ENCODE measurements at regions not wholly inside any gene's neighbourhood (a gene's known extent, or its start where the extent isn't known, plus 50 kb on each side); places are given as distances from the start of the nearest gene placed in this dataset.
"Not testable (repeated sequence)": the region's sequence is repeated elsewhere in the genome, so short reads cannot be mapped to it uniquely, and the experiment has no call there.

DNA sequence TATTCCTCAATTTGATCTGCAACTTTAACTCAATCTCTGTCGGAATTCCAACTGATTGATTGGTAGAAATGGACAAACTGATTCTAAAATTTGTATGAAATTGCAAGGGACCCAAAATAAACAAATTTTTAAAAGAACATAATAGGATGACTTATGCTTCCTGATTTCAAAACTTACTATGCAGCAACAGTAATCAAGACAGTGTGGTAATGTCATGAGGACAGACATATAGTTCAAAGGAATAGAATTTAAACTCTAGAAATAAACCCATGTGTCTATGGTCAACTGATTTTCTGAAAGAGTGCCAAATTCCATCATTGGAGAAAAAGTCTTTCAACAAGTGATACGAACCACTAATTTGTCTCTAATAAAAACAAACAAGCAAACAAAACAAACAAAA, 1320.1 kb upstream of the GJE1 start:
- no peak overlapping the region for H3K27ac ChIP-seq (ENCODE audit: low read depth, low read length)
- H3K4me3 ChIP-seq (ENCODE audit: low read length): no peak overlapping the region

DNA sequence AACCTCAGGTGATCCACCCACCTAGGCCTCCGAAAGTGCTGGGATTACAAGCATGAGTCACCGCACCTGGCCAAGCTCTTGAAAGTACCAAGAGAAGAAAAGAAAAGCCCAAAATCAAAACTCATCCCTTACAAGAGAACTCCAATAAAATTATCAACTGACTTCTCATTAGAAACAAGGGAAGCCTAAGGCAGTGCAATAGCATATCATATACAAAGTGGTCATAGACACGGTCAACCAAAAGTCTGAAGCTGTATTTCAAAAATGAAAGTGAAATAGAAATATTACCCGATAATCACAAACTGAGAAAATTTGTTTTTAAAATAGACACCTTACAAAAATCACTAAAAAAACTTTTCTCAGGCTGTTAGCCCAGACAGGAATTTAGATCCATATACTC, 1321.1 kb upstream of the GJE1 start:
- no peaks in the 10 kb centered on the region for H3K27me3 ChIP-seq (ENCODE audit: control insufficient read depth, insufficient read depth, low read length)
- no peaks in the 10 kb centered on the region for H3K4me1 ChIP-seq (ENCODE audit: control insufficient read depth, insufficient read depth, low read length)
- H3K4me3 ChIP-seq (ENCODE audit: low read length): no peak overlapping the region

More for the DNA sequence above, 1320.1 kb upstream of the GJE1 start:
- Histone ChIP-seq H3K27me3 (ENCODE audit: control insufficient read depth, insufficient read depth, low read length) (no peaks in the 10 kb centered on the region), H3K4me1 (ENCODE audit: control insufficient read depth, insufficient read depth, low read length) (no peaks in the 10 kb centered on the region), H3K36me3 (ENCODE audit: control insufficient read depth, insufficient read depth, low read length) (no peaks in the 10 kb centered on the region), H3K9ac (ENCODE audit: low read length) (no peak overlapping the region)

DNA sequence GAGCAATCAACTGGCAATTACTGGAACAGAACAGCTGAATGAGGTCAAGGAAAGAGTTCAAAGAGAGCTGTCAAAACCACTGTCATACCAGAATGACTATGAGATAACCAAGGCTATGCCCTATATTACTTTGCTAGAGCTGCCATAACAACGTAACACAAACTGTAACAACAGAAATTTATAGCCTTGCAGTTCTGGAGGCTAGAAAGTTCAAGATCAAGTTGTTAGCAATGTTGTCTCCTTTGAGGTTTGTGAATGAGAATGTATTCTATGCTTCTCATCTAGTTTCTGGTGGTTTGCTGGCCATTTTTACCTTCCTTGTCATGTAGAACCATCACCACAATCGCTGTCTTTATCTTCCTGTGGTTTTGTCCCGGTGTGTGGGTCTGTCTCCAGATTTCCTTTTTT, 1323.0 kb upstream of the GJE1 start:
- Histone ChIP-seq H3K36me3 (ENCODE audit: control insufficient read depth, insufficient read depth, low read length) (no peaks in the 10 kb centered on the region), H3K9ac (ENCODE audit: low read length) (no peak overlapping the region), H3K27ac (ENCODE audit: low read depth, low read length) (no peak overlapping the region), H3K27me3 (ENCODE audit: control insufficient read depth, insufficient read depth, low read length) (no peaks in the 10 kb centered on the region), H3K4me3 (ENCODE audit: low read length) (no peak overlapping the region), H3K4me1 (ENCODE audit: control insufficient read depth, insufficient read depth, low read length) (no peaks in the 10 kb centered on the region)

More for the DNA sequence above, 1321.1 kb upstream of the GJE1 start:
- no peak overlapping the region for H3K9ac ChIP-seq (ENCODE audit: low read length)
- no peaks in the 10 kb centered on the region for H3K36me3 ChIP-seq (ENCODE audit: control insufficient read depth, insufficient read depth, low read length)
- H3K27ac ChIP-seq (ENCODE audit: low read depth, low read length): no peak overlapping the region

DNA sequence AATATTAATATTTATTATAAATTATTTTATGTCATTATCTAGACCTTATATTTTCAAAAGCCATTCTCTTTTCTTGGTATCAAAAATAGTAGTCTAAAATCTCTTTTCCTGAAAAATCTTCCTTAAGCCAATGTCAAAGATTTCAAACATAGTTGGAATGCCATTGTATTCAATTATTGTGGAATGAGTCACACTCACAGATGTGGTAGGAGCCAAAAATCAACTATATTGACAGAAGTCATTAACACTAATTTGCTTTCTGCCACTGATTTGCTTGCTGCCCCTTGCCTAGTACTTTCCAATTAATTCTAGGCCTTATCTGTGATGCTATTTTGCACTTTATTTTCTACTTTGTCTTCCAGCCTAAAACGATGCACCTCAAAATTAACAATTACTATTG, 1326.3 kb upstream of the GJE1 start:
- Histone ChIP-seq H3K36me3 (ENCODE audit: control insufficient read depth, insufficient read depth, low read length) (no peaks in the 10 kb centered on the region), H3K9ac (ENCODE audit: low read length) (no peak overlapping the region), H3K27ac (ENCODE audit: low read depth, low read length) (no peak overlapping the region), H3K4me1 (ENCODE audit: control insufficient read depth, insufficient read depth, low read length) (no peaks in the 10 kb centered on the region), H3K4me3 (ENCODE audit: low read length) (no peak overlapping the region), H3K27me3 (ENCODE audit: control insufficient read depth, insufficient read depth, low read length) (no peaks in the 10 kb centered on the region)

DNA sequence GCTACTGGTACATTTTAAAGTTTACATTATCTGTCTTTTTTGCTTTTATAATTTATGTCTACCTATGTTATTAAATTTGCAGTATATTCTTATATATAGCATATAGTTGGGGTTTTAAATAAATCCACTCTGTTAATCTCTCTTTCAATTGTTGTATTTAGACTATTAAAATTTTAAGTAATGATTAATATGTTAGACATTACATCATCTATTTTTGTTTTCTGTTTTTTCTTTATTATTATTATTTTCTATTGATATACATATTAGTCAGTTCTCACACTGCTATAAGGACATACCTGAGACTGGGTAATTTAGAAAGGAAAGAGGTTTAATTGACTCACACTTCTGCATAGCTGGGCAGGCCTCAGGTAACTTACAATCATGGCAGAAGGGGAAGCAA, 1338.2 kb upstream of the GJE1 start:
- no peak overlapping the region for H3K9ac ChIP-seq (ENCODE audit: low read length)
- H3K4me3 ChIP-seq (ENCODE audit: low read length): no peak overlapping the region
- no peaks in the 10 kb centered on the region for H3K27me3 ChIP-seq (ENCODE audit: control insufficient read depth, insufficient read depth, low read length)
- no peaks in the 10 kb centered on the region for H3K36me3 ChIP-seq (ENCODE audit: control insufficient read depth, insufficient read depth, low read length)
- no peaks in the 10 kb centered on the region for H3K4me1 ChIP-seq (ENCODE audit: control insufficient read depth, insufficient read depth, low read length)
- no peak overlapping the region for H3K27ac ChIP-seq (ENCODE audit: low read depth, low read length)

DNA sequence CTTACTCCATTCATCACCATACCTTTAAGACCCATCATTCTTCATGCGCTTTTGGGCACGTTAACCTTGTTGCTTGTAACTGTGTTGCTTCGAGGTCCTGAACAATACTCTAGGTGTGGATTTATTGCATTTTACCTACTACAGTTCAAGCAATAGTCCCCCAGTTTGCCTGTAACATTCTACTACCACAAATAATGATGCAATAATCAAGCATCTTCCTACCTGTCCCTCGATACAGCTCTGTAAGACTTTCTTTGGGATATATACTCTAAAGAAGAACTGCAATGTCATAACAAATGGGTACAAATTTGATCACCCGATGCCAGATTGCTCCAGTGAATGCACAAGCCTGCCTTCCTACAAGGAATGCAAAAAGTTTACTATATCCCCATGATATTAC, 1342.6 kb upstream of the GJE1 start:
- H3K4me1 ChIP-seq (ENCODE audit: control insufficient read depth, insufficient read depth, low read length): no peaks in the 10 kb centered on the region
- H3K27ac ChIP-seq (ENCODE audit: low read depth, low read length): no peak overlapping the region
- no peak overlapping the region for H3K4me3 ChIP-seq (ENCODE audit: low read length)
- H3K27me3 ChIP-seq (ENCODE audit: control insufficient read depth, insufficient read depth, low read length): no peaks in the 10 kb centered on the region
- H3K36me3 ChIP-seq (ENCODE audit: control insufficient read depth, insufficient read depth, low read length): no peaks in the 10 kb centered on the region
- no peak overlapping the region for H3K9ac ChIP-seq (ENCODE audit: low read length)

DNA sequence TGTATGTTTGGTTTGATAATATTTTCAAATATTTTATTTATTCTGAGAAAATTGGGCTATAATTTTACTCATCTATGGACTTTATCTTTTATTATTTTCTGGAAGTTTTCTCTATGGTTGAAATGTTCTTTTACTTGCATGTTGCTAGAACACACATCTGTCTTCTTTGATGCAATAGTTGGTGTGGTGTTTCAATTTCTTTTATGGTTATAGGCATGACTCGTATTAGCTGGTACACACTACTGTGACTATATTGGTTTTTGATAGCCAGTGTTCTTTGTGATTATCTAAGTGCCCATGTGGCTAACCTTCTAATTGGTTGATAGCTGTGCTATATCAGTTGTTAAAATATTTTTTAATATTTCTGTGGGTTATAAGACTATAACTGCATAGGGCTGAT, 1343.3 kb upstream of the GJE1 start:
- no peak overlapping the region for H3K4me3 ChIP-seq (ENCODE audit: low read length)
- H3K27me3 ChIP-seq (ENCODE audit: control insufficient read depth, insufficient read depth, low read length): no peaks in the 10 kb centered on the region
- no peaks in the 10 kb centered on the region for H3K36me3 ChIP-seq (ENCODE audit: control insufficient read depth, insufficient read depth, low read length)
- H3K4me1 ChIP-seq (ENCODE audit: control insufficient read depth, insufficient read depth, low read length): no peaks in the 10 kb centered on the region
- H3K9ac ChIP-seq (ENCODE audit: low read length): no peak overlapping the region
- H3K27ac ChIP-seq (ENCODE audit: low read depth, low read length): no peak overlapping the region

DNA sequence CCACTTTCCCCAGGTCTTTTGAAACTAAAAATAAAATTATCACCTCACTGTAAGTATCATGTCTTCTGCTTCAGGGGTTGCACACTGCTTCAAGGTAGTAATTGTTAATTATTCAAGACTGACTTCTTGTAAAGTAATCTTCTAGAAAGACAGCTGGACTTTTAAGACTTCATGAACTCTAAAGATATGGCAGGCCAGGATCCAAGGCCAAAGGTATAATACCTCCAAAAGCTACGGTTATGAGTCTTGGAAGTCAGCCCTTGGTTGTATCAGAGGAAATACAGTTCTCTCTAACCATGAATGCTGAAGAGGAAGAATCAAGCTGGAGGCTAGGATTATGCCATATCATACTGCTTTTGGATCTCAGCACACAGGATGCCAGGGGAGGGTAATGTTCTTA, 1346.8 kb upstream of the GJE1 start:
- H3K9ac ChIP-seq (ENCODE audit: low read length): no peak overlapping the region
- H3K4me1 ChIP-seq (ENCODE audit: control insufficient read depth, insufficient read depth, low read length): no peaks in the 10 kb centered on the region
- no peak overlapping the region for H3K27ac ChIP-seq (ENCODE audit: low read depth, low read length)
- no peaks in the 10 kb centered on the region for H3K27me3 ChIP-seq (ENCODE audit: control insufficient read depth, insufficient read depth, low read length)
- H3K4me3 ChIP-seq (ENCODE audit: low read length): no peak overlapping the region
- no peaks in the 10 kb centered on the region for H3K36me3 ChIP-seq (ENCODE audit: control insufficient read depth, insufficient read depth, low read length)

DNA sequence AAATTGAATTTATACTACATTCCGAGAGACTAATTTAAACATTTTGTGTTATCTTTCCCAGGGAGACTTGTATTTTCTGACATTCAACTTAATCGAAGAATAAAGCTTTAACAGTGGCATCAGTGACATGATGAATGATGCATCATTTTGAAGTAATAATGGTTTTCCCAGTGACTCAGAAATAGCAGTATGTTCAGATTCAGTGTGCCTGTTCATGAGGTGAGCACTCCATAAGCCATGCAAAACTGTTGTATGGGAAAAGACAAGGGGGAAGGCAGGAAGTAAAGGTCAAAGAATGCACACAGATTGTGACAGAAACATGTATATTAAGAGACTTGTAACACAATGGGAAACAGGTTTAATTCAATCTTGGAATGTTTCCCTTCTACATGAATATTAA, 1348.2 kb upstream of the GJE1 start:
- no peaks in the 10 kb centered on the region for H3K4me1 ChIP-seq (ENCODE audit: control insufficient read depth, insufficient read depth, low read length)
- H3K4me3 ChIP-seq (ENCODE audit: low read length): no peak overlapping the region
- H3K27ac ChIP-seq (ENCODE audit: low read depth, low read length): no peak overlapping the region
- H3K9ac ChIP-seq (ENCODE audit: low read length): no peak overlapping the region
- H3K36me3 ChIP-seq (ENCODE audit: control insufficient read depth, insufficient read depth, low read length): no peaks in the 10 kb centered on the region
- no peaks in the 10 kb centered on the region for H3K27me3 ChIP-seq (ENCODE audit: control insufficient read depth, insufficient read depth, low read length)

DNA sequence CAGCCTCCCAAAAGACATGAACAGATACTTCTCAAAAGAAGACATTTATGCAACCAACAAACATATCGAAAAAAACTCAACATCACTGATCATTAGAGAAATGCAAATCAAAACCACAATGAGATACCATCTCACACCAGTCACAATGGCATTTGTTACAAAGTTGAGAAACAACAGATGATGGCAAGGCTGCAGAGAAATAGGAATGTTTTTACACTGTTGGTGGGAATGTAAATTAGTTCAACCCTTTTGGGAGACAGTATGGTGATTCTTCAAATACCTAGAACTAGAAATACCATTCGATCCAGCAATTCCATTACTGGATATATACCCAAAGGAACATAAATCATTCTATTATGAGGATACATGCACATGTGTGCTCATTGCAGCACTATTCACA, 1349.2 kb upstream of the GJE1 start:
- not testable (repeated sequence) for H3K27ac ChIP-seq (ENCODE audit: low read depth, low read length)

DNA sequence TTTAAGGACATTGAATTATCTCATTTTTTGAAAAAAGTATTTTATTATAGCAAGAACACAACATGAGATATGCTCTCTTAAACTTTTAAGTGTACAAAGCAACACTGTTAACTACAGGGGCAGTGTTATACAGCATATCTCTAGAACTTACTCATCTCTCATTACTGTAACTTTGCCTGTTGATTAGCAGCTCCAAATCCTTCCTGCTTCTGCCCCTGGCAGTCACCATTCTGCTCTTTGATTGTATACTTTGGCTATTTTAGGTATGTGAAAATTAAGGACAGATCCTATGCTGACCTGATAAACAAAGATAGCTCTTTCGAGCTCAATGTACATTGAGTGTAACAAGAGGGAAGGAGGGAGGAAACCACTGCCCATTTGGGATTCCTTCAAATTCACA, 1349.8 kb upstream of the GJE1 start:
- H3K4me3 ChIP-seq (ENCODE audit: low read length): no peak overlapping the region
- H3K27me3 ChIP-seq (ENCODE audit: control insufficient read depth, insufficient read depth, low read length): no peaks in the 10 kb centered on the region
- H3K4me1 ChIP-seq (ENCODE audit: control insufficient read depth, insufficient read depth, low read length): no peaks in the 10 kb centered on the region
- no peak overlapping the region for H3K9ac ChIP-seq (ENCODE audit: low read length)
- no peak overlapping the region for H3K27ac ChIP-seq (ENCODE audit: low read depth, low read length)
- H3K36me3 ChIP-seq (ENCODE audit: control insufficient read depth, insufficient read depth, low read length): no peaks in the 10 kb centered on the region

More for the DNA sequence above, 1349.2 kb upstream of the GJE1 start:
- not testable (repeated sequence) for H3K4me3 ChIP-seq (ENCODE audit: low read length); H3K4me1 ChIP-seq (ENCODE audit: control insufficient read depth, insufficient read depth, low read length); H3K27me3 ChIP-seq (ENCODE audit: control insufficient read depth, insufficient read depth, low read length); H3K36me3 ChIP-seq (ENCODE audit: control insufficient read depth, insufficient read depth, low read length); H3K9ac ChIP-seq (ENCODE audit: low read length)

DNA sequence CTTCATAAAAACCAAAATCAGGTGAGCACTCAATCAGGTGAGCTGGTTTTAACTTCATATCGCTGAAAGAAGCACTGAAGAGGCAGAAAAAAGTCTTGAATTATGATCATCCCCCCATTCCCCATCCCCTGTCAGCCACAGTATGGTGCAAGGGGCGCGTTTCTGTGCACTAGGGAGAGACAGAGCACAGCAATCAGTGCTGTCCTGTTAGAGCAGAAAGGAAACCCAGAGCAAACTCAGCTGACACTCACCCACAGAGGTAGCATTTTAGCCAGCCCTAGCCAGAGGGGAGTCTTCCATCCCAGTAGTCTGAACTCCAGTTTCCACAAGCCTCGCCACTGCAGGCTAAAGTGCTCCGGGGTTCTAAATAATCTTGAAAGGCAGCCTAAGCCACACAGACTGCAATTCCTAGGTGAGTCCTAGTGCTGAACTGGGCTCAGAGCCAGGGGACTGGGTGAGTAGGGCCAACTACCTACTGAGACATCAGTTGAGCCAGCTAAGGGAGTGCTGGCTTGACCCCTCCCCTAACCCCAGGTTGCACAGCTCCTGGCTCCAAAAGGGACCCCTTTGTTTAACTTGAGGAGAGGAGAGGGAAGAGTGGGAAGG, 1352.6 kb upstream of the GJE1 start:
- Histone ChIP-seq H3K27ac (ENCODE audit: low read depth, low read length) (no peak overlapping the region), H3K27me3 (ENCODE audit: control insufficient read depth, insufficient read depth, low read length) (no peaks in the 10 kb centered on the region), H3K4me3 (ENCODE audit: low read length) (no peak overlapping the region), H3K36me3 (ENCODE audit: control insufficient read depth, insufficient read depth, low read length) (no peaks in the 10 kb centered on the region), H3K9ac (ENCODE audit: low read length) (no peak overlapping the region), H3K4me1 (ENCODE audit: control insufficient read depth, insufficient read depth, low read length) (no peaks in the 10 kb centered on the region)

DNA sequence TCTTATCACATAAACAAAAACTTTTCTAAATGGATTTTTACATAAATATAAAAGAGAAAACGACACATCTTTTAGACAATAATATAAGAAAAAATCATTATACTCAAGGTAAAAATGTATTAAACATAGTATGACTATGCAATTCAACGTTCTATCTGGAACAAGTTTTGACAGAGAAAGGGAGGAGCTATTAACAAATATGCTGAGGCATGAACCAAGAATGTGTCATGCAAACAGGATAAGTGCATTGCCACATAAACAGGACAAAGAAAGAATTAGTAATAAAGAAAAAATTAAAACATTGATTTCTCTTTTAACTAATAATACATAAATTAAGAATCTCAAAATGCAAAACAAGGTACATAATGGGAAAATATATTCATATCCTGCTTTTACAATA, 1353.4 kb upstream of the GJE1 start:
- H3K4me3 ChIP-seq (ENCODE audit: low read length): no peak overlapping the region
- H3K36me3 ChIP-seq (ENCODE audit: control insufficient read depth, insufficient read depth, low read length): no peaks in the 10 kb centered on the region
- H3K4me1 ChIP-seq (ENCODE audit: control insufficient read depth, insufficient read depth, low read length): peaks cover 3% of the 10 kb centered on the region
- no peak overlapping the region for H3K27ac ChIP-seq (ENCODE audit: low read depth, low read length)
- H3K9ac ChIP-seq (ENCODE audit: low read length): no peak overlapping the region
- no peaks in the 10 kb centered on the region for H3K27me3 ChIP-seq (ENCODE audit: control insufficient read depth, insufficient read depth, low read length)

Data from rectal smooth muscle tissue (tissue), 1 donor.